ENCODE measurements at regions not wholly inside any gene's neighbourhood (a gene's known extent, or its start where the extent isn't known, plus 50 kb on each side); places are given as distances from the start of the nearest gene placed in this dataset.

DNA sequence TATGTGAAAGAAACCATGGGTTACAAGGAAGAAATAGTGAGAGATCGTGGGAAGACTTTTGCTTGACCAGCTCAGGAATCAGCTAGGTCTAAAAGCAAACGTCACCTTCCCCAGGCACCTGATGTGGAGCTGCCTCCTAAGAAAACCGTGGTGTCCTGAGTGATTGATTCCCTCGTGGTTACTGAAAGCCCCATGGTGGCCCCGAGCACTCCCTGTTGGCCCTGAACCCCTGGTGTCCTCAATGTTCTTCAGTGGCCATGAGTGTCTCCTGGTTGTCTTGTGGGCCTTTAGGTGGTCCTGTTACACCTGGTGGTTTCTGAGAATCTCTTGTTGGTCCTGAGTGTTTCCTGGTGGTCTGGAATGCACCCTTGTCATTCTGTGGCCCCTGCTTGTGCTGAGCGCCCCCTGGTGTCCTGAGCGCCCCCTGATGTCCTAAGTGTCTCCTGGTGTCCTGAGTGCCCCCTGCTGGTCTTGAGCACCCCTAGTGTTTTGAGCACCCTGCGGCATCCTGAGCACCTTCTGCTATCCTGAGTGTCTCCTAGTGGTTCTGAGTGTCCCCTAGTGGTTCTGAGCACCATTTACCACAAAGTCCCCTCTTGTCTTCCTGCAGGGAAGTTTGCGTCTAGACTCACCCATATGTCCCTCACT is 518.7 kb downstream of the TMEM121 start:
- TF ChIP-seq, protein P1, sequence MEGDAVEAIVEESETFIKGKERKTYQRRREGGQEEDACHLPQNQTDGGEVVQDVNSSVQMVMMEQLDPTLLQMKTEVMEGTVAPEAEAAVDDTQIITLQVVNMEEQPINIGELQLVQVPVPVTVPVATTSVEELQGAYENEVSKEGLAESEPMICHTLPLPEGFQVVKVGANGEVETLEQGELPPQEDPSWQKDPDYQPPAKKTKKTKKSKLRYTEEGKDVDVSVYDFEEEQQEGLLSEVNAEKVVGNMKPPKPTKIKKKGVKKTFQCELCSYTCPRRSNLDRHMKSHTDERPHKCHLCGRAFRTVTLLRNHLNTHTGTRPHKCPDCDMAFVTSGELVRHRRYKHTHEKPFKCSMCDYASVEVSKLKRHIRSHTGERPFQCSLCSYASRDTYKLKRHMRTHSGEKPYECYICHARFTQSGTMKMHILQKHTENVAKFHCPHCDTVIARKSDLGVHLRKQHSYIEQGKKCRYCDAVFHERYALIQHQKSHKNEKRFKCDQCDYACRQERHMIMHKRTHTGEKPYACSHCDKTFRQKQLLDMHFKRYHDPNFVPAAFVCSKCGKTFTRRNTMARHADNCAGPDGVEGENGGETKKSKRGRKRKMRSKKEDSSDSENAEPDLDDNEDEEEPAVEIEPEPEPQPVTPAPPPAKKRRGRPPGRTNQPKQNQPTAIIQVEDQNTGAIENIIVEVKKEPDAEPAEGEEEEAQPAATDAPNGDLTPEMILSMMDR (IDR thresholded peaks at IDR 0.05) = peak in 4 of 5 experiments; percentile 15 to 37 (median 32)
- no peak for TF ChIP-seq POLR2A (IDR thresholded peaks at IDR 0.05)
- TF ChIP-seq EP300 (IDR thresholded peaks at IDR 0.05; ENCODE audit: low read depth) = no peak
